ENCODE measurements at regions not wholly inside any gene's neighbourhood (a gene's known extent, or its start where the extent isn't known, plus 50 kb on each side); places are given as distances from the start of the nearest gene placed in this dataset.

DNA sequence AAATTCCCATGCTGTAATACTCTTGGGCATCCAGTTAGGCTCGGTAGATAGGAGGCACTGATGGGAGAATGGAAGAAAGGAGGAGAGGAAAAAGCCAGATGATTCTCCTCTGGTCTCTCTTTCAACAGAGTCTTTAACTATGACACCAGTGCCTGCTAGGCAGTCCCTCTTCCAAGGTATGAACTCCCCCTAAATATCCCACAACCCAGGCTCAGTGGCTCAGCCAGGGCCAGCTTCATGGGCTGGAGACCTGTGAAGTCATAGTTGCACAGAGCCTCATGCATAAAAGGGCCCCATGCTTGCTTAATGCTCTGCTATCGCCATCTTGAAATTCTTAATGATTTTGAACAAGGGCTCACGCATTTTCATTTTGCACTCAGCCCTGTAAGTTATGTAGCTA, 869.2 kb upstream of the GCFC2 start:
- ATAC-seq = no peak

DNA sequence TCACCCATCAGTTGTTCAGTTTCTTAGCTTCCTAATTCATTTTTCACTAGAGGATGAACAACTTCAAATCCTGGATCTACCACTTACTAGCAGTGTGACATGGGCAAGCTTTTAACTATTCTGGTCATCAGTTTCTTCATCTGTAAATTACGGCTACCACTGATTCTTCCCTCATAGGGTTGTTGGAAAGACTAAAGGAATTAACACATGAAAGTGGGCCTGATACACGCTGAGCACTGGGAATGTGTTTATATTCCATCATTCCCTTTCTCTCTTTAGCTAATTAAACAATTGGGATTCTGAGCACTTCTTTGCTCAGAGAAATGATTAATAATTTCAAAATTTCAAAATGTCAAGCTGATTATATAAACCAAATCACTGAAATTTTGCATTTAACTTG, 862.3 kb upstream of the GCFC2 start:
- DNase-seq (no peak), ATAC-seq (no peak)

More for the DNA sequence above, 869.2 kb upstream of the GCFC2 start:
- no peak for DNase-seq

DNA sequence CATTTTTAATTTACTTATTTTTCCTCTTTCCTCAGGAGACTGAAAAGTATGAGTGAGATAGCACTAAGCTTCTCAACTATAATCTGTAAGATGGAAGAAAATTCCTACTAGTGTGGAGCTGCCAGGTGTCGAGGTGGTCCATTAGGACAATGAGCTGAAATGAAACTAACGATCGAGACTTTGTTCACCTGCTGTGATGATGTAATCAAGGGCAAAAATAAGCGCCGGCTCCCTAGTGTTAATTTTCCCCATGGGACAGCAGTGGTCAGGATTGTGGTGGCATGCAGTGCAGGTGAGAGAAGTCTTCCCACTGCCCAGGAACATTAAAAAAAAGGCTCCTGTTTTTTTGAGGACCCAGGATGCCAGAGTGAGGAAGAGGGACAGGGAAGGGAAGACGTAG, 859.1 kb upstream of the GCFC2 start:
- no peak for ATAC-seq
- no peak for DNase-seq

DNA sequence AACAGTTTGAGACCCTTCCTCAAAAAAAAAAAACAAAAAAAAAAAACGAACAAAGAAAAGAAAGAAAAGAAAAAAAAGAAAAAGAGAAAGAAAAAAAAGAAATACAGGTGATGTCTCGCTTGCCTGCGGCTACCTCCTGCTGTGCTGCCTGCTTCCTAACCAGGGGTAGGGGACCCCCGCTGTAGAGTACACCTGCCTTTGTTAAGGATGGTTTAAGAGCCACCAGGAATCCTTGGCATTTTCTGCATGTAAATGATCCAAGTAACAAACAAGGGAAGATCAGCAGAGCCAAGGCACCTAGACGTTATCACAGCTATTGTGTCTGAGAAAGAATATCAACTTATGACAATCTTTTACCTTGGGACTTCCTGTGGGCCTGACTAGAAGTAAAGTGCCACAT, 856.8 kb upstream of the GCFC2 start:
- DNase-seq (no peak), ATAC-seq (no peak)

DNA sequence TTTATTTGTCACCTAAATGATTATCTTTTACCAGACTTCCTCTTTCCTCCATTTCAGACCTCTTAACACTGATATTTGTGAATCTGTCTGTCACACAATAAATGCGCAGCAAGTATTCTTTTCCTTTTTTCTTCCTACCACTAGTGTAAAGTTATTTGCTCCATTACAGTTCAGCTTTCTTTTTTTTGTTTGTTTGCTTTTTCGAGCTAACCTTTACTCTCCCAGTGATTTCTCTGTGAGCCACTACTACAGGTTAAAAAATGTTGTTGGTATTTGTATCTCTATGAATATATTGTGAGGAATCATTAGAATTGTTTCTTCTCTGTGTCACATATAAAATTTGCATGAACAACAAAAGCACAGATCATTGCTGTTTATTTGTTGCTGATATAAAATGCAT, 854.0 kb upstream of the GCFC2 start:
- ATAC-seq (no peak), DNase-seq (no peak)

DNA sequence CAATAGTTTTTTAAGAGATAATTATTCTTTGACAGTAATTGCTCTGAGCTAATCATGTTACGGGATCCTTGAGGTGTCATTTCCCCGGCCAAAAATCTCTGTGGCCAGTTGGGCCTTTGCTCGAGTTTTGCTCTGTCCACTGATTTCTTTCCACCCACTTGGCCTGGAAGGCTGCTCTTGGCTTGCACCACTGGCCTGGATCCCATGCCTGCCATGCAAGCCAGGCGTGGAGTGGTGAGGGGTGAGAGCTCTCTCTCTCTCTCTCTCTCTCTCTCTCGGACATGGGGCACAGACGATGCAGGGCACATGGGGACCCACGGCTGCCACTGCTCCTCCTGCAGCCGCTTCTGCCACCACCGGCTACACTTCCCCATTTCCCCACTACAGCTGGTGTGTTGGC, 853.0 kb upstream of the GCFC2 start:
- no peak for DNase-seq
- no peak for ATAC-seq

DNA sequence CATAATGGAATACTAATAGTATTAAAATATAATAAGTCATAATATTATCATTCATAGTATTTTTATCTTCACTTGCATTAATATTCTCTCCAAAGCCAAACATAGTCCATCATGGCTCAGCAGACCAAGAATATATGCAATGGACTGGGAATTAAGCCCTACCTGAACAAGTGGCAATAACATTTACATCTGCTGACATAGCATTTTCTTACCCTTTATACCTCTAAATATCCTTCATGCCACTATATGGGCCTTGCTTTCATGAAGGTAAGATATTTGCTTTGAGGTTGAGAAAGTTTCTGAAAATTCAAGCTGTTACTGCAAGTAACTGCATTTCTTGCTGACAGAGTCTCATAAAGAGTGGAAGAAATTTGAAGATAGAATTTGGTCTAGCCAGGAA, 847.4 kb upstream of the GCFC2 start:
- DNase-seq = no peak
- no peak for ATAC-seq

DNA sequence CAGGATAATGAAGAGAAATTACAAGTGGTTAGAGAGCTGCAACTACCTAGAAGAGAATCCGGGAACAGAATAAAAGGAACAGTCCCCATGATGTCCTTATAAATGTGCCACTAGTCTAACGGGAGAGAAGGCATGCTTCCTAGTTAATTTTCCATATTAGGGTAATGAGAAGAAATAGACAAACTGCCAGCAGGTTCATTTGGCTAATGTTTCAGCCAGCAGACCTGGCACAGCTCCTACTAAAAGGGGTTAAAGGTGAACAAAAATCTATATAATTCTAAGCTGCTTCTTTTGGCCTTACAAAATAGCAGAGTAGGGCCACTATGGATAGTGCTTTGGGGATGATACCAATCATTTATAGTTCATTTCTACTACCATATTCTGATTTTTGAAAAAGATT, 845.3 kb upstream of the GCFC2 start:
- DNase-seq (no peak), ATAC-seq (no peak)

DNA sequence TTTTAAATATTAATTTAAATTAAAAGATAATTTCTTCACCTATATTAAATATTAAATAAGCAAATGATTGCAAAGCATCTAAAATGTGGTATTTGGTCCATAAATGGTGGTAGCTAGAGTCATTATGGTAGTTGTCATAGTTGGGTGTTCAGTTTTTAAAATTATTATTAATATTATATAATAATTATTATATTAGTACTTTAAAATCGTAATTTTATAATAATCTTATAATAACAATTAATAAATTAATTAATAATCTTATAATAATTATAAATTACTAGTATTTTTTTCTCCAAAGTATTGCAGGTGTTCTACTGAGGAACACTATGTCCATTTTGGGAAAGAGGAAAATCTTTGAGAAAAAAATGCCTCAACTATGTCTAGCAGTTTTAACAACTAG, 835.5 kb upstream of the GCFC2 start:
- ATAC-seq (no peak), DNase-seq (no peak)

DNA sequence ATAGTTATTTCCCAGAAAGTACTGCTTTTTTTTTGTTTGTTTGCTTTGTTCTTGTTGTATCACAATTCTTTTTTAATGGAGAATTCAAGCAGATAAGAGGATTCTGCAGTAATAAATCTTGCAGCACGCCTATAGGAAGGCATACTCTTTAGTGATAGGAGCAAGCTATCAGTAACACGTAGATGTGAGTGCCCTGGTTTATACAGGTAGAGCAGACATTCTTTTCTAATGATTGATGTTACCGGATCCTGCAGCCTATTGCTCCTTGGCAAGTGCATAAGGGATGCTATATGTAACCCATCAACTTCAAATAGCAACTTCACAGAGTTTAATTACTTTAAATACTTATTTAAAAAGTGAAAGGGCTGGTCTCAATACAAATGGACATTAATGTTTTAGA, 834.2 kb upstream of the GCFC2 start:
- DNase-seq = no peak
- no peak for ATAC-seq

DNA sequence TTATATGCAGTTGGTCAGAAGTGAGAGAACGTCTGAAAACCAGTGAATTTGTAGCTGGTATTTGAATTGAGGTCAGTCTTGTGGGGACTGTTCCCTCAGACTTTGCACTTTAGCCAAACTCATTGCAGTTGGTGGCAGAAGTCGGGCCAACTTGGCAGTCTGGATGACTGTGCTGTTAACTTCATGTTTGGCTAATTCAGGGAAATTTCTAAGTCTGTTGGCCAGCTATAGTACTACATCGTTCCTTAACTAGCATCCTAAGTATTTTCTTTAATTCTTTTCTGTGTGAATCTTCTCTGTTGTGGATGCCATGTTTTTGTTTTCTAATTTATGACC, 806.8 kb upstream of the GCFC2 start:
- ATAC-seq = no peak

DNA sequence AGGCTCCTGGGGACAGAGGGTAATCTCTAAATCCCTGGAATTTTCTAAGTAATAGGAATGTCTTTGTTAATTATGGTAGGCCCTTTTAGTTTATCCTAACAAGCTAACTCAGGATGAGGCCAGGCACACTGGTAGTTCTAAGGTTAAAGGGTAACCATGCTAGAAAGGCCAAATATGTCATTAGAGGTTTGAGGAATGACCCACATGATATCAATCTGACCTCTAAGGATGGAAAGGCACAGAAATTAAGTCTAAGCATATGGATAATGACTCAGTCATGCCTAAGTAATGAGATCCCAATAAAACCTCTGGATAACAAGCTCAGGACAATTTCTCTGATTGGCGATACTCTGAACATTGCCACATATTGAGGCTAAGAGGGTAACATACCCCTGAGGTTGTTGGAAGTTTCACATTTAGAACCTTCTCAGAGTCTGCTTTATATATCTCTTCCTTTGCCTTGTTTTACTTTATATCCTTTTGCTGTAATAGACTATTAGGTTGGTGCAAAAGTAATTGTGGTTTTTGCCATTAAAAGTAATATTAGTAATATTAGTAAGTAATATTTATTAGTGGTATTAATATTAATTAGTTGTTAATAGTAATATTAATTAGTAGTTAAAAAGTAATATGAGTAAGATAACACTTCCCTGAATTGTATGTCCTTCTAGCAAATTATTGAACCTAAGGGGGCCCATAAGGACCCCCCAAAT, 806.3 kb upstream of the GCFC2 start:
- no peak for ATAC-seq
- no peak for DNase-seq

More for the DNA sequence above, 806.8 kb upstream of the GCFC2 start:
- no peak for DNase-seq

DNA sequence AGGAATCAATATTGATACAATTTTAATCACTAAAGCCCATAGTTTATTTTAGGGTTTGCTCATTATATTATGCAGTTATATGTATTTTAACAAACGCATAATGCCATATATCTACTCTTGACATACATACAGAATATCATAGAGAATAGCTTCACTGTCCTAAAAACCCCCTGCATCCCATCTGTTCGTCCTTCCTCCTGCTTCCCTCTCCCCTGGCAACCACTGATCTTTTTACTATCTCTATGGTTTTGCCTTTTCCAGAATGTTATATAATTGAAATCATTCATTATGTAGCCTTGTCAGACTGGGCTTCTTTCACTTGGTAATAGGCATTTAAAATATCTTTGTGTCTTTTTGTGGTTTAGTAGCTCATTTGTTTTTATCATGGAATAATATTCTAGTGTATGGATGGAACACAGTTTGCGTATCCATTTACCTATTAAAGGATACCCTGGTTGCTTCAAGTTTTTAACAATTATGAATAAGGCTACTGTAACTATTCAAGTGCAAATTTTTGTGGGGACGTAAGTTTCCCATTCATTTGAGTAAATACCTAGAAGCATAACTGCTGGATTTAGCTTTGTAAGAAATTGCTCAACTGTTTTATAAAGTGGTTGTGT, 801.6 kb upstream of the GCFC2 start:
- no peak for DNase-seq
- ATAC-seq = no peak

DNA sequence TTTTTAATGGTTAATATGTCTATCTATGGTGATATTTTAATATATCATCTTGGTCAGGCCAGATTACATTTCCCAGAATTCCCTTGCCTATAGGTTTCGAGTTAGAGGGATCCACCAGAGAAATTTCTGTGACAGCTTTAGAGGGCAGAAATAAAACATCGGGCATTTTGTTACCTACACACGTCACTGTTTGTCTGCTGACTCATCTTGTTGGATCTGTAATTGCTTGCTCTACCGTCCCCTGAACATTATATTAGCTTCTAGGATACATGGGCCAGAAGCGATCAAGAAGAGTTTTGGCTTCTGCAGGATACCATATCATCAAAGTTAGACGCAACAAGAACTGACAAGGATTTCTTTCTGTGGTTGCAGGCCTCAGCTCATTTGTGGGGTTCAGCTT, 795.8 kb upstream of the GCFC2 start:
- DNase-seq = no peak
- ATAC-seq = no peak

DNA sequence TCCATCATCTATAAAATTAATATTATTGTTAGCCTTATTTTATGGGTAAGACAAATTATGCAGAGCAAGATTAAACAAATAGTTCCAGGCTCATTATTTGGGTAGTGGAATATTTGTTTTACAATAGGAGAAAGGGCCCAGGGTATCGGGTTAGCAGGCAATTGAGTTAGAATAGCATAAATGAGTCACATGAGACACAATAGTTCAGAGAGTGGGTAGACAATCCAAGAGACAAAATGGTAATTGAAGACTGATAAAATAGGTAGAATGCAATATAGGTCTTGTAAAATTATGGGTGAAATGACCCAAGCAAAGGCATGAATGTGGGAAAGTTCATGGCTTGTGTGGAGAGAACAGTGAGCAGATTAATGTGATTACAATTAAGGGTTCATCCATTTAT, 790.9 kb upstream of the GCFC2 start:
- ATAC-seq = no peak

DNA sequence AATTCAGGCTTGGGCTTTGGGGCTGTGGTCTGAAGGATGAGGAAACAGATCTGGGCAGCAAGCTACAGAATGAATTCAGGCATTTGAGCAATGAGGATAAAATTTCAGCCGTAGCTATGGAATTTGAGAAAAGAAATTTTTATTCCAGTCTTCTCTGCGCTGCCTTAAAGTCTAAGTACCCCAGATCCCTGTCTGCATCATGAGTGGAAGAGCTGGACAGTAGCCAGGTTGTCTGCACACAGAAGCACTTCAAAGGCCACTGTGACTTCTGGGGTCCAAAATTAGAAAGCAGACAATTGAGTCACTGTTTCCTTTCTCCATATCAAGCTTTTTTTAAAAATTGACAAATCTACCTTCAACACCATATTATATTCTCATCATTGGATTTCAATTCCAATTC, 787.6 kb upstream of the GCFC2 start:
- ATAC-seq (no peak), DNase-seq (no peak)

More for the DNA sequence above, 790.9 kb upstream of the GCFC2 start:
- no peak for DNase-seq

DNA sequence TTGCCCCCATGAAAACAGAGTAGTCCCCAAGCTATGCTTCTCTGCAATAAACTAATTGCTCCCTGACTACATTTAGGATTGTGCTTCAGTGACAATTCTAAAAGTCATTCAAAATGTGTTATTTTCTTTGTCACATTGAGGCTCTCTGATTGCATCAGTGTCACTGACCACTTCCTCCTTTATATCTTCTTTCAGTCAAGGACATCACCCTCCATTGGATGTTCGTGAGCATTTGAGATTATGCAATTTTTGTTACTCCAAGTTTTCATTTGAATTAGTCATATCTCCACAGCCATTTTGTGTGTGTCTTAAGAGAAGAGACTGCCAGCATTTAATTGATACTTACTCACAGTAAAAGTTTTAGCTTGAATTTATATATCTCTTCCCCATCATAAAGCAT, 780.8 kb upstream of the GCFC2 start:
- ATAC-seq = no peak
- no peak for DNase-seq

DNA sequence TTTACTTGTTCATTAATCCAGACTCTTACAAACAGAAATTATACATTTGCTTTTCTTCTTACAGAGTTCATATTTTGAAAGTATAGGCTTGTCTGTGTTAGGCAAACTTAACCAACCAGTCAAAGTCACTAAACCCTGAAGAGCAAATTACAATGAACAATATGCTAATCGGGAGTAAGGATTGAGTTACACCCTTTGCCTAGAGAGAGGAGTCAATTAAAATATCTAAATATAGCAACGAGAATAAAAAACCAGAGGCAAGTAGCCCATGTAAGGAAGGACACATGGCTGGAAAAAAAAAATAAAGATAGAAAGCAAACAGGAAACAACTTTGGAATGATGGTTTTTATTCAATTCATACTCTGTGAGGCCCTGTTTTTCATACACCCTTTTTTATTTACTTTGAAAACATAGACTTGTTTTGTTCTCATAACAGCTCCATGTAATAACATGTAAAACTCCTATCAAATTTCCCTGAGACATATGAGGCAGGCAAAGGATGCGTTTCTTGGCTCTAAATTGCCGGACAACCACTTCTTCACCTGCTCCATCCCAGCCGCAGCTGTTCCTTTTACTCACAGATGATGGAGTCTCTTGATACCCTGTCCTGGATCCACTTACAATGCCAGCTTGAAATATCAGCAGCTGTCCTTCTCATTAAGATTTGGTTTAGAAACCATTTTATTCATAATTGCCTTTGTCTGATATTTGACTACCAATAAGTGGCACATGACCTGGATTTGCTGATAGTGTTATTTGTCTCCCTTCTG, 767.7 kb upstream of the GCFC2 start:
- DNase-seq (no peak), ATAC-seq (no peak)

DNA sequence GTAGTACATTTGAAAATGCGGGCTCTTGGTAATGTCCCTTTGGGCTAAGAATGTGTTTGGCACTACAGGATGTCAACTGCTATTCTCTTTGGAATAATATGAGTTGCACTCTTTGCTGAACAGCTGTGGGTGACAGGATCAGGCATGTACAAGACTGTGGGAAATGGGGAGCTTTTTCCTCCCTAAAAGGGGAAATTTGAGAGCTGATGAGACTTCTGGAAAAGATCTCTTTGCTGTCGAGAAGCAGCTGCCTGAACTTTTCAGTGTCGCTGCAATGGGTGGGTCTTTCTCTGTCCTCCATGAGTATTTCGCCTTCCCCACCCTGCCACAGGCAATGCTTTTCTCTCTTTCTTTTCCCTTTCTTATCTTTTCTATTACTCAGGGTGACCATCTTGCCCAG, 762.2 kb upstream of the GCFC2 start:
- DNase-seq = no peak

DNA sequence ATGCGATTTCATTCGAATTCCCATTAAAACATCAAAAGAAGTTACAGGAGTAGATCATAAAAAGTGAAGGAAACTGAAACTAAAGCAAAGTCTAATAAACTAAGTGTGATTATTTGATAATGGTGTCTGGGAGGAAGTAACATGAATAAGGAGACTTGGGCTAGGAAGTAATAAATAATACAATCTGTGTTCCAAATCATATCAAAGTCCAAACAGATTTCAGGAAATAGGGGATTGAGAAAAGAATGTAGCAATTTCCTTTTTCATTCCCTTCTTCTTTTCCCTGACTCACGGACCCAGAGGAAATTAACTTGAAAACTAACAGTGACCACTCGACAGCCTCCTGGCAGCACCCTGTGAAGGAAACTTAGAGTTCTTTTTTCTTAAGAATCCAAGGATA, 758.4 kb upstream of the GCFC2 start:
- no peak for ATAC-seq
- no peak for DNase-seq

More for the DNA sequence above, 762.2 kb upstream of the GCFC2 start:
- no peak for ATAC-seq

DNA sequence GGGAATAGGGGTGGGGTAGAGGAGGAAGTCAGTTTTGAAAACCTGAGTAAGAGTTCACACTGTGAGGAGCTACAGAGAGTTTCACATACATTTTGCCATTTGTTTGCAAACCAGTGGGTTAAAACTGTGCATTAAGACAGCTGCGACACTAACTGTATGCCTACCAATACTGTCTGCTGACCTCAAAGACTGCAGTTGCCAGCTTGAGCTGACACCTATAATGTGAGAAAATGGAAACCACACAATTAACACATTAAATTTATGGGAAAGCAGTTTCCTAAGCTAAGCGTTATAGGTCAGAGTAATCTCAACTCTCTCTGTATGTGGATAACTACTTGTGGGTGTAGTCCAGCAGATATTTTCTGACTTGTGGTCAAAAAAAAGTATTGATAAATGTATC, 756.6 kb upstream of the GCFC2 start:
- ATAC-seq = no peak
- no peak for DNase-seq

DNA sequence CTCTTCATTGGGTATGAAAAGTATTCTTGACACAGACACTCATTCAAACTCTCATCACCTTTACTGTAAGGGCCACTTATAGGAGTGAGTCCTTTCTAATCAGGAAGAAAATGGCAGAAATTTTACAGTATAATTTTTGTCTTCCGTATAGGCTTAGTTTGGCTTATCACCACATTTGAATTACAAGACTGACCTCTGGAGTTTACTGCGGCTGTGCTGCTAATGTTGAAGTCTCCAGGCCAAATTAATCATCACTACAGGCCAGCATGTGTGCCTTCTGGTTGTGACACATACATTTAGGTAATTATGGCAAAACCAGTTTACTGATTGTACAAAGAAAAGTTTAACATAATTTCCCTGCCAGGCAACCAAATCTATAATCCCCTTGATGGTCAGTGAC, 753.6 kb upstream of the GCFC2 start:
- ATAC-seq (no peak), DNase-seq (no peak)

DNA sequence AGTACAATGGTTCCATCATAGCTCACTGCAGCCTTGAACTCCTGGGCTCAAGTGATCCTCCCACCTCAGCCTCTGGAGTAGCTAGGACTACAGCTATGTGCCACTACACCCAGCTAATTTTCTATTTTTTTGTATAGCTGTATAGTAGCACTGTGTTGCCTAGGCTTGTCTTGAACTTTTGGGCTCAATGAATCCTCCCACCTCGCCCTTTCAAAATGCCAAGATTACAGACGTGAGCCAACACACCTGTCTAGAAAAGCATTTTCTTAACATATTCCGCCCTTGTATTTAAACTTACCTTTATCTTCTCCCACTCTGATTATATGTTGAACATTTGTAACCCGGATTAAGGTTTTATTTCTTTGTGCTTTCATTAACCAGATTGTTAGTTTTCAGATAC, 750.7 kb upstream of the GCFC2 start:
- no peak for ATAC-seq
- no peak for DNase-seq

DNA sequence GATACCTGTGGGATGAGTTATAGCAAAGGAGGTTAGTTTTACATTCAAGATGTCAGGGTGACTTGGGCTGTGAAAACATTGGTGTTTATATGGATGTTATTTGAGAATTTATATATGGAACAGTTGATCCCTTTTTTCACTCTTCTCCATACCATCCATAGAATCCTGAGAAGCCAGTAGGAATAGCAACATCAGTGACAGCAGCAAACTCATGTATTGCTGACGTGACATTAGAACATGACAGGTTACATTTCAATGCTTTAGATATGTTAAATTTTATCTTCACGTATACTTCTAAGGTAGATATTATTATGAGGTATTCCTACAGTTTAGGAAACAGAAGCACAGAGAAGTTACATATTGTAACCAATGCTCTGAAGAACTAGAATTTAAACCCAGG, 745.2 kb upstream of the GCFC2 start:
- no peak for ATAC-seq
- DNase-seq = no peak
